ENCODE measurements at regions not wholly inside any gene's neighbourhood (a gene's known extent, or its start where the extent isn't known, plus 50 kb on each side); places are given as distances from the start of the nearest gene placed in this dataset. TPM values are rescaled to one million over a fixed set of nuclear protein-coding genes. Genes with fewer than 3 reads are reported as not detected.

- Histone ChIP-seq H3K79me2 (ENCODE audit: insufficient read depth, low read depth, low read length) (no peaks in the 10 kb centered on the region), H3K4me3 (ENCODE audit: low read depth, low read length, poor library complexity, severe bottlenecking) (no peak overlapping the region), H2AFZ (ENCODE audit: low read length) (no peak overlapping the region), H4K20me1 (ENCODE audit: insufficient read depth, low read length) (no peaks in the 10 kb centered on the region), H3K36me3 (ENCODE audit: insufficient read depth, low read length) (no peaks in the 10 kb centered on the region), H3K27ac (ENCODE audit: low read depth, low read length, poor library complexity, severe bottlenecking) (no peak overlapping the region), H3K4me1 (ENCODE audit: insufficient read depth, low read length, poor library complexity, severe bottlenecking) (no peaks in the 10 kb centered on the region), H3K9me3 (ENCODE audit: low read length) (no peaks in the 10 kb centered on the region), H3K4me2 (ENCODE audit: low read length) (no peak overlapping the region), H3K9me2 (ENCODE audit: insufficient read depth, low read length) (no peaks in the 10 kb centered on the region)
- DNase-seq (ENCODE audit: low spot score), result no peak
- intact Hi-C loops (cut with micrococcal nuclease; ENCODE audit: unreplicated experiment), result no loop called here
- CTCF ChIA-PET (ENCODE audit: unreplicated experiment), result no interaction called here
- POLR2A ChIA-PET, result interaction anchor here (0.6 kb wide), 1 partner anchor 1041 kb away, joined by 3 read pairs; no protein-coding TSS in a partner anchor
- no peak for TF ChIP-seq EZH2phosphoT487 (IDR thresholded peaks at IDR 0.05; ENCODE audit: borderline replicate concordance, low read depth, low read length)
- no peak for TF ChIP-seq CTCF (conservative IDR thresholded peaks at IDR 0.05; ENCODE audit: low read length)
- no TSS peak for BruUV-seq (replicated peaks)
These were observed 82.2 kb upstream of the SLC24A2 start for GRCh38 chr9:19870988-19871387.

DNA sequence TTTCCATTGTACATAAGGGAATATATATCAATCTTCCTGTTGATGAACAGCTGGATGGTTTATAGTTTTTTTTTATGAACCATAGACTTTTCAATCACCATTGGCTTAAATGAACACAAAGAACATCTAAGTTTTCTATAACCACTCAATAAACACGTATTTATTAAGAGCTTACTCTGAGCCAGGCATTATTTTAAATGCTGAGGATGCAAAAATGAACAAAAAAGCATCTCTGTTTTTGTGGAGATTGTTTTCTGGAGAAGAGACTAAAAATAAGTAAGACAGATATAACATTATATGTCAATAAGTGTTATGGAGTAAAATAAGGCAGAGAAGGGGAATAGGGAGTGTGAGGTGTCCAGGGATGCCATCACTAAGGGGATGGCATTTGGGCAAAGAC, 52.1 kb upstream of the SLC24A2 start:
- no peak for TF ChIP-seq CTCF (conservative IDR thresholded peaks at IDR 0.05; ENCODE audit: low read length)
- no peak for TF ChIP-seq EZH2phosphoT487 (IDR thresholded peaks at IDR 0.05; ENCODE audit: borderline replicate concordance, low read depth, low read length)
- intact Hi-C loops (cut with micrococcal nuclease; ENCODE audit: unreplicated experiment), result no loop called here

More for the DNA sequence above, 52.1 kb upstream of the SLC24A2 start:
- H4K20me1 ChIP-seq (ENCODE audit: insufficient read depth, low read length), result no peaks in the 10 kb centered on the region
- ChIA-PET POLR2A (no interaction called here), CTCF (ENCODE audit: unreplicated experiment) (no interaction called here)
- H3K4me3 ChIP-seq (ENCODE audit: low read depth, low read length, poor library complexity, severe bottlenecking), result no peak overlapping the region
- H3K27ac ChIP-seq (ENCODE audit: low read depth, low read length, poor library complexity, severe bottlenecking), result no peak overlapping the region
- H3K9me3 ChIP-seq (ENCODE audit: low read length), result no peaks in the 10 kb centered on the region
- no peak overlapping the region for H2AFZ ChIP-seq (ENCODE audit: low read length)
- H3K79me2 ChIP-seq (ENCODE audit: insufficient read depth, low read depth, low read length), result no peaks in the 10 kb centered on the region
- H3K9me2 ChIP-seq (ENCODE audit: insufficient read depth, low read length), result no peaks in the 10 kb centered on the region
- H3K4me2 ChIP-seq (ENCODE audit: low read length), result no peak overlapping the region
- H3K4me1 ChIP-seq (ENCODE audit: insufficient read depth, low read length, poor library complexity, severe bottlenecking), result no peaks in the 10 kb centered on the region
- no peak for DNase-seq (ENCODE audit: low spot score)
- no peaks in the 10 kb centered on the region for H3K36me3 ChIP-seq (ENCODE audit: insufficient read depth, low read length)
- BruUV-seq (replicated peaks), result no TSS peak

Small RNA genes in the stretch of these regions (small RNA-seq; reads per million reads assigned to genes)
- not detected for gene AL158077.1

Measured in OCI-LY7 (cell line).